Type B pancreatic cell (in vitro differentiated cells): ENCODE measurements at regions not wholly inside any gene's neighbourhood (a gene's known extent, or its start where the extent isn't known, plus 50 kb on each side); places are given as distances from the start of the nearest gene placed in this dataset.
"Not testable (repeated sequence)": the region's sequence is repeated elsewhere in the genome, so short reads cannot be mapped to it uniquely, and the experiment has no call there.

Source experiments
- DNase-seq: peaks from one replicate; pipeline ENCODE4 v3.0.0; 2021; ENCODE audit warnings: mixed read lengths; ENCODE audit not compliant: unreplicated experiment; ENCODE audit errors: extremely low spot score
- H3K27ac Mint-ChIP-seq: 2 replicates; pipeline ENCODE4 v1.8.0; 2021; ENCODE audit warnings: mild to moderate bottlenecking, mixed read lengths
- H3K27me3 Mint-ChIP-seq: 2 replicates; pipeline ENCODE4 v1.8.0; 2021; ENCODE audit warnings: mixed read lengths
- H3K36me3 Mint-ChIP-seq: 2 replicates; pipeline ENCODE4 v1.8.0; 2021; ENCODE audit warnings: mixed read lengths
- H3K4me1 Mint-ChIP-seq: one replicate; pipeline ENCODE4 v1.8.0; 2021; ENCODE audit warnings: mixed read lengths; ENCODE audit not compliant: unreplicated experiment
- H3K4me3 Mint-ChIP-seq: 2 replicates; pipeline ENCODE4 v1.8.0; 2021; ENCODE audit warnings: mild to moderate bottlenecking, mixed read lengths
- H3K9me3 Mint-ChIP-seq: 2 replicates; pipeline ENCODE4 v1.8.0; 2021; ENCODE audit warnings: mixed read lengths
- TF ChIP-seq, protein P1 (sequence below): fragments of 200-600 bp; sonication (generic); conservative IDR thresholded peaks from 2 replicates; pipeline ENCODE4 v1.5.0; 2021; ENCODE audit warnings: antibody characterized with exemption, mild to moderate bottlenecking

DNA sequence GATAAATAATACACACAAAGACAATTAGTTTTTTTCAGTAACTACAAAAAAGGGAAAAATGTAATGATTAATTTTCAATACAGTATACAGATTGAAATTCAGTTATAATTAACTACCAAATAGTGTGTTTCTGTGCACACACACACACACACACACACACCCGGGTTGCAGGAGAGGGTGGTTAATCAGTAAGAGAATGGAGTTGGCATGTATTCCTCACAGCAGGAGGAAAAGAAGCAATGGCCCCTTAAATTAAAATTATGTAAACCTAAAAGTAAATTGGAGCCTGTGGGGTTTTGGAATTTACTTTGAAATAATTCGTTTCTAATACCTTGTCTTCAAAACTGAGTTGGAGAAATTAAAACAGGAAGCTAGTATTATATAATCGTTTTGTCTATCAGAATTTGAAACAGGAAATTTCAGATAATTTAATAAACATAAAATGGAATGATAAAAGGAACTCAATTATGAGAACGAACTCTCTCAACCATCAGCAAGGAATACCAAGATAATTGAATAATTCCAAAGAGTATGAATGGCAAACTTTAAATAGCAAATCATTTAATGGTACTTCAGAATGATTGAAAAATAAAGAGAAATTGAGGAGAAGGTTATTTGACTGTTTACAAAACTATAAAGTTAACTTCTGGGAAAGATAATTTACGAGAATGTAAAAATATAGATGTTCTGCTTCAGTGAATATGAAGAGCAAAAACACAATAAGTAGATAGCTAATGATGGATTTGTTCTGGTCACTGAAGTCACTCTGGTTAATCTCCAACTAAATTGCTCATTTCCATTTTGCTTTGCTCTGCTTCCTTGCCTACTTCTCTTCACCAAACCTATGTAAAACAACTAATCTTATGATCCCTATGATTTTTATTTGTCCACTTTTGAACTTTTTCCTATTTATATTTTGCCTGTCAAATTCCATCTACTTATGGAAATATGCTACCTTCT is 547.9 kb upstream of the ZP4 start:
- Mint-ChIP-seq H3K4me1 (no peaks in the 10 kb centered on the region), H3K27ac (no peak overlapping the region), H3K4me3 (no peak overlapping the region), H3K27me3 (no peaks in the 10 kb centered on the region), H3K36me3 (no peaks in the 10 kb centered on the region), H3K9me3 (no peaks in the 10 kb centered on the region)
- TF ChIP-seq, protein P1, sequence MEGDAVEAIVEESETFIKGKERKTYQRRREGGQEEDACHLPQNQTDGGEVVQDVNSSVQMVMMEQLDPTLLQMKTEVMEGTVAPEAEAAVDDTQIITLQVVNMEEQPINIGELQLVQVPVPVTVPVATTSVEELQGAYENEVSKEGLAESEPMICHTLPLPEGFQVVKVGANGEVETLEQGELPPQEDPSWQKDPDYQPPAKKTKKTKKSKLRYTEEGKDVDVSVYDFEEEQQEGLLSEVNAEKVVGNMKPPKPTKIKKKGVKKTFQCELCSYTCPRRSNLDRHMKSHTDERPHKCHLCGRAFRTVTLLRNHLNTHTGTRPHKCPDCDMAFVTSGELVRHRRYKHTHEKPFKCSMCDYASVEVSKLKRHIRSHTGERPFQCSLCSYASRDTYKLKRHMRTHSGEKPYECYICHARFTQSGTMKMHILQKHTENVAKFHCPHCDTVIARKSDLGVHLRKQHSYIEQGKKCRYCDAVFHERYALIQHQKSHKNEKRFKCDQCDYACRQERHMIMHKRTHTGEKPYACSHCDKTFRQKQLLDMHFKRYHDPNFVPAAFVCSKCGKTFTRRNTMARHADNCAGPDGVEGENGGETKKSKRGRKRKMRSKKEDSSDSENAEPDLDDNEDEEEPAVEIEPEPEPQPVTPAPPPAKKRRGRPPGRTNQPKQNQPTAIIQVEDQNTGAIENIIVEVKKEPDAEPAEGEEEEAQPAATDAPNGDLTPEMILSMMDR, result no peak
- DNase-seq, result no peak

DNA sequence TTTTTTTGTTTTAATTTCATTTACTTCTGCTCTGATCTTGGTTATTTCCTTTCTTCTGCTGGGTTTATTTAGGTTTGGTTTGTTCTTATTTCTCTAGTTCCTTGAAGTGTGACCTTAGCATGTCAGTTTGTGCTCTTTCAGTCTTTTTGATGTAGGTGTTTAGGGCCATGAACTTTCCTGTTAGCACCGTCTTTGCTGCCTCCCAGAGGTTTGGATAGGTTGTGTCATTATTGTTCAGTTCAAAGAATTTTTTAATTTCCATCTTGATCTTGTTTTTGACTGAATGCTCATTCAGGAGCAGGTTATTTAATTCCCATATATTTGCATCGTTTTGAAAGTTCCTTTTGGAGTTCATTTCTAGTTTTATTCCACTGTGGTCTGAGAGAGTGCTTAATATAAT is 539.0 kb upstream of the ZP4 start:
- H3K4me1 Mint-ChIP-seq, H3K27me3 Mint-ChIP-seq, H3K36me3 Mint-ChIP-seq, H3K4me3 Mint-ChIP-seq, H3K27ac Mint-ChIP-seq, DNase-seq, H3K9me3 Mint-ChIP-seq: not testable (repeated sequence)

GRCh38 chr1:238419209-238419608 is 528.5 kb upstream of the ZP4 start:
- Mint-ChIP-seq H3K9me3 (no peaks in the 10 kb centered on the region), H3K27me3 (peaks cover 3% of the 10 kb centered on the region), H3K27ac (no peak overlapping the region), H3K36me3 (no peaks in the 10 kb centered on the region), H3K4me3 (no peak overlapping the region), H3K4me1 (no peaks in the 10 kb centered on the region)
- TF ChIP-seq, protein P1, result no peak
- no peak for DNase-seq

- DNase-seq, result no peak
- Mint-ChIP-seq H3K4me1 (peaks cover 4% of the 10 kb centered on the region), H3K36me3 (no peaks in the 10 kb centered on the region), H3K4me3 (no peak overlapping the region), H3K9me3 (no peaks in the 10 kb centered on the region), H3K27ac (no peak overlapping the region), H3K27me3 (no peaks in the 10 kb centered on the region)
- TF ChIP-seq, protein P1, result no peak
Measured at GRCh38 chr1:238409932-238410331, 519.2 kb upstream of the ZP4 start.

GRCh38 chr1:238409191-238409850 is 518.6 kb upstream of the ZP4 start:
- H3K9me3 Mint-ChIP-seq, result no peaks in the 10 kb centered on the region
- TF ChIP-seq, protein P1, result no peak
- no peak overlapping the region for H3K4me3 Mint-ChIP-seq
- no peak overlapping the region for H3K27ac Mint-ChIP-seq
- H3K36me3 Mint-ChIP-seq, result no peaks in the 10 kb centered on the region
- DNase-seq, result no peak
- no peaks in the 10 kb centered on the region for H3K27me3 Mint-ChIP-seq
- H3K4me1 Mint-ChIP-seq, result peaks cover 4% of the 10 kb centered on the region

- DNase-seq, result no peak
- TF ChIP-seq, protein P1, result no peak
- H3K36me3 Mint-ChIP-seq, result no peaks in the 10 kb centered on the region
- peaks cover 4% of the 10 kb centered on the region for H3K4me1 Mint-ChIP-seq
- no peak overlapping the region for H3K27ac Mint-ChIP-seq
- no peaks in the 10 kb centered on the region for H3K9me3 Mint-ChIP-seq
- no peaks in the 10 kb centered on the region for H3K27me3 Mint-ChIP-seq
- no peak overlapping the region for H3K4me3 Mint-ChIP-seq
Measured at GRCh38 chr1:238408737-238409136, 518.0 kb upstream of the ZP4 start.
